ENCODE measurements at regions not wholly inside any gene's neighbourhood (a gene's known extent, or its start where the extent isn't known, plus 50 kb on each side); places are given as distances from the start of the nearest gene placed in this dataset.

GRCh38 chr11:133600306-133600705 lies 68.0 kb upstream of the OPCML start:
- no peaks in the 10 kb centered on the region for H3K9me3 ChIP-seq
- H3K4me3 ChIP-seq, result no peak overlapping the region
- TF ChIP-seq CTCF (IDR thresholded peaks at IDR 0.05), result no peak
- no peaks in the 10 kb centered on the region for H3K27me3 ChIP-seq
- H3K27ac ChIP-seq, result no peak overlapping the region
- no peaks in the 10 kb centered on the region for H3K36me3 ChIP-seq
- no peaks in the 10 kb centered on the region for H3K4me1 ChIP-seq
- DNase-seq (ENCODE audit: low spot score), result no peak

GRCh38 chr11:133598906-133599305 lies 66.6 kb upstream of the OPCML start:
- Histone ChIP-seq H3K4me1 (no peaks in the 10 kb centered on the region), H3K36me3 (no peaks in the 10 kb centered on the region), H3K27me3 (no peaks in the 10 kb centered on the region), H3K4me3 (no peak overlapping the region), H3K27ac (no peak overlapping the region), H3K9me3 (no peaks in the 10 kb centered on the region)
- DNase-seq (ENCODE audit: low spot score), result no peak
- TF ChIP-seq CTCF (IDR thresholded peaks at IDR 0.05), result no peak

- no peak overlapping the region for H3K27ac ChIP-seq
- no peak for TF ChIP-seq CTCF (IDR thresholded peaks at IDR 0.05)
- H3K4me1 ChIP-seq, result no peaks in the 10 kb centered on the region
- no peaks in the 10 kb centered on the region for H3K36me3 ChIP-seq
- no peak overlapping the region for H3K4me3 ChIP-seq
- no peaks in the 10 kb centered on the region for H3K9me3 ChIP-seq
- no peak for DNase-seq (ENCODE audit: low spot score)
- H3K27me3 ChIP-seq, result no peaks in the 10 kb centered on the region
Observed at GRCh38 chr11:133597236-133597635, 64.9 kb upstream of the OPCML start.

- H3K9me3 ChIP-seq, result no peaks in the 10 kb centered on the region
- no peak overlapping the region for H3K4me3 ChIP-seq
- no peak overlapping the region for H3K27ac ChIP-seq
- no peaks in the 10 kb centered on the region for H3K4me1 ChIP-seq
- no peaks in the 10 kb centered on the region for H3K36me3 ChIP-seq
- H3K27me3 ChIP-seq, result no peaks in the 10 kb centered on the region
- no peak for DNase-seq (ENCODE audit: low spot score)
- no peak for TF ChIP-seq CTCF (IDR thresholded peaks at IDR 0.05)
Observed at GRCh38 chr11:133595998-133596590, 63.8 kb upstream of the OPCML start.

GRCh38 chr11:133593036-133593435 lies 60.7 kb upstream of the OPCML start:
- Histone ChIP-seq H3K9me3 (no peaks in the 10 kb centered on the region), H3K4me1 (no peaks in the 10 kb centered on the region), H3K36me3 (no peaks in the 10 kb centered on the region), H3K27me3 (no peaks in the 10 kb centered on the region), H3K4me3 (no peak overlapping the region), H3K27ac (no peak overlapping the region)
- no peak for TF ChIP-seq CTCF (IDR thresholded peaks at IDR 0.05)
- DNase-seq (ENCODE audit: low spot score), result no peak

GRCh38 chr11:133586903-133587517 lies 54.7 kb upstream of the OPCML start:
- H3K4me3 ChIP-seq, result no peak overlapping the region
- DNase-seq (ENCODE audit: low spot score), result no peak
- no peak overlapping the region for H3K27ac ChIP-seq
- no peaks in the 10 kb centered on the region for H3K36me3 ChIP-seq
- no peaks in the 10 kb centered on the region for H3K9me3 ChIP-seq
- no peaks in the 10 kb centered on the region for H3K27me3 ChIP-seq
- no peaks in the 10 kb centered on the region for H3K4me1 ChIP-seq
- TF ChIP-seq CTCF (IDR thresholded peaks at IDR 0.05), result no peak

Measured in right atrium auricular region (tissue), 2 donors.